Lower lobe of right lung (tissue), 2 donors: ENCODE measurements at regions not wholly inside any gene's neighbourhood (a gene's known extent, or its start where the extent isn't known, plus 50 kb on each side); places are given as distances from the start of the nearest gene placed in this dataset.
A peak's percentile ranks its signal among the peaks of the same experiment; 100 is the strongest.

ENCODE experiments used
- ATAC-seq, 2 donors: fragments of 200-7000 bp; cut with Tn5 transposase; one replicate each; pipeline ENCODE4 v1.9.1; 2020 to 2022; ENCODE audit warnings: mild to moderate bottlenecking in 2 of 2, moderate library complexity in 2 of 2
- DNase-seq: peaks from one replicate; pipeline ENCODE4 v3.0.0-alpha.2; 2020
- H3K27ac ChIP-seq: fragments of 200-600 bp; one replicate; pipeline ENCODE4 v1.8.0; 2022
- H3K27me3 ChIP-seq: fragments of 200-600 bp; one replicate; pipeline ENCODE4 v1.8.0; 2022; ENCODE audit warnings: low read depth
- H3K36me3 ChIP-seq: fragments of 200-600 bp; one replicate; pipeline ENCODE4 v1.8.0; 2022; ENCODE audit warnings: mild to moderate bottlenecking
- H3K4me1 ChIP-seq: fragments of 200-600 bp; one replicate; pipeline ENCODE4 v1.8.0; 2022
- H3K4me3 ChIP-seq: fragments of 200-600 bp; one replicate; pipeline ENCODE4 v1.8.0; 2022; ENCODE audit warnings: mild to moderate bottlenecking
- H3K9me3 ChIP-seq: fragments of 200-600 bp; one replicate; pipeline ENCODE4 v1.8.0; 2022
- CTCF ChIP-seq: fragments of 200-600 bp; IDR thresholded peaks from one replicate; pipeline ENCODE4 v1.8.0; 2022; ENCODE audit warnings: antibody characterized with exemption, mild to moderate bottlenecking
- intact Hi-C: fragments of 100-400 bp; cut with DNase I; formaldehyde crosslinking; loops from one replicate; pipeline ENCODE4 v1.11.0; 2022
- donor health status: DM: no; HTN: yes; CAD: no; lungs with severe emphysema.

GRCh38 chr3:23671851-23672589, 133.7 kb upstream of the UBE2E1 start:
- H3K9me3 ChIP-seq: no peaks in the 10 kb centered on the region
- H3K36me3 ChIP-seq: no peaks in the 10 kb centered on the region
- ATAC-seq (peak; percentile 53 to 59), DNase-seq (peak; percentile 49)
- peaks cover 12% of the 10 kb centered on the region for H3K27me3 ChIP-seq
- intact Hi-C loops: no loop called here
- peaks cover 9% of the 10 kb centered on the region for H3K4me1 ChIP-seq
- peak overlapping the region; percentile 49 for H3K4me3 ChIP-seq
- H3K27ac ChIP-seq: no peak overlapping the region
- TF ChIP-seq CTCF: no peak

GRCh38 chr3:23672628-23673027, 133.1 kb upstream of the UBE2E1 start:
- no peak overlapping the region for H3K4me3 ChIP-seq
- H3K27ac ChIP-seq: no peak overlapping the region
- no peaks in the 10 kb centered on the region for H3K9me3 ChIP-seq
- no peak for TF ChIP-seq CTCF
- no peaks in the 10 kb centered on the region for H3K36me3 ChIP-seq
- DNase-seq: no peak
- no peak for ATAC-seq
- H3K4me1 ChIP-seq: peaks cover 9% of the 10 kb centered on the region
- intact Hi-C loops: no loop called here
- H3K27me3 ChIP-seq: peaks cover 12% of the 10 kb centered on the region

- no peak for TF ChIP-seq CTCF
- H3K4me1 ChIP-seq: peaks cover 9% of the 10 kb centered on the region
- DNase-seq (no peak), ATAC-seq (no peak)
- intact Hi-C loops: no loop called here
- no peak overlapping the region for H3K27ac ChIP-seq
- no peaks in the 10 kb centered on the region for H3K9me3 ChIP-seq
- H3K36me3 ChIP-seq: no peaks in the 10 kb centered on the region
- H3K27me3 ChIP-seq: peaks cover 12% of the 10 kb centered on the region
- H3K4me3 ChIP-seq: no peak overlapping the region
Measured at GRCh38 chr3:23675010-23675409, 130.7 kb upstream of the UBE2E1 start.

GRCh38 chr3:23676093-23676492, 129.7 kb upstream of the UBE2E1 start:
- H3K4me1 ChIP-seq: peaks cover 9% of the 10 kb centered on the region
- no peak overlapping the region for H3K4me3 ChIP-seq
- intact Hi-C loops: no loop called here
- ATAC-seq (no peak), DNase-seq (no peak)
- H3K9me3 ChIP-seq: no peaks in the 10 kb centered on the region
- H3K27ac ChIP-seq: no peak overlapping the region
- no peaks in the 10 kb centered on the region for H3K36me3 ChIP-seq
- TF ChIP-seq CTCF: no peak
- peaks cover 10% of the 10 kb centered on the region for H3K27me3 ChIP-seq

GRCh38 chr3:23682646-23683045, 123.1 kb upstream of the UBE2E1 start:
- intact Hi-C loops: no loop called here
- no peak for ATAC-seq
- TF ChIP-seq CTCF: no peak
- no peaks in the 10 kb centered on the region for H3K9me3 ChIP-seq
- no peaks in the 10 kb centered on the region for H3K27me3 ChIP-seq
- H3K4me3 ChIP-seq: no peak overlapping the region
- H3K27ac ChIP-seq: no peak overlapping the region
- H3K4me1 ChIP-seq: peaks cover 9% of the 10 kb centered on the region
- H3K36me3 ChIP-seq: no peaks in the 10 kb centered on the region
- DNase-seq: no peak
